ENCODE measurements at regions not wholly inside any gene's neighbourhood (a gene's known extent, or its start where the extent isn't known, plus 50 kb on each side); places are given as distances from the start of the nearest gene placed in this dataset.

DNA sequence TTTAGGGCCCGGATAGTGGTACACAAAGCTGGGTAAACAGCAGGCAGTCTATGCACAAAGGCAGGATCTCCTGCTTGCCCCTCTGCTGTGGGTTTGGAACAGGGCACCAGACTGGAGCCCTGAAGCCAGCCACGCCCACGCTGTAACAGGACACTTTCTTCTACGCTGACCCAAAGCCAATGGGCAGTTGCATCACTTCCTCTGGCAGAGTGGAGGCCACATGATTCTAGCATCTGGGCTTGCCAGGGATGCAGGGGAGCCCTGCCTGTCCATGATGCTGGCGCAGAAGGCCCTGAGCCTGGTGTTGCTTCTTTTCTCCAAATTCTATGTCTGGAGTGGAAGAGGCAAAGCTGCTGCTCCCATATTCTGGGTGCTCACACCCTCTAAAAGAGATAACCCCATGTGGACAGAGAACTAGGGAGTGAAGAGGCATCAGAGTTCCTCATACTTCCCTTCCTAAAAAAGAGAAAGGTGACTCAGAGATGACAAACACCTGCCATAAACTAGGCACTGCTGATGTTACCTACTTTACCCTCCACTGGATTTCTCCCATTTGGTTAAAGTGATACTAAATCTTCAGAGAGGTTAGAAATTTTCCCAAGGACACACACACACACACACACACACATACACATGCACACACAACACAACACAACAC lies 260.3 kb upstream of the KLF4 start:
- no peak for DNase-seq (ENCODE audit: low read depth)

GRCh38 chr9:107744873-107745272 lies 255.3 kb upstream of the KLF4 start:
- DNase-seq (ENCODE audit: low read depth): no peak

- no peak for DNase-seq (ENCODE audit: low read depth)
Observed at GRCh38 chr9:107742531-107743309, 253.2 kb upstream of the KLF4 start.

GRCh38 chr9:107740088-107740980 lies 250.8 kb upstream of the KLF4 start:
- no peak for DNase-seq (ENCODE audit: low read depth)

- DNase-seq (ENCODE audit: low read depth): no peak
Observed at GRCh38 chr9:107739601-107740082, 250.1 kb upstream of the KLF4 start.

GRCh38 chr9:107738789-107739188 lies 249.2 kb upstream of the KLF4 start:
- DNase-seq (ENCODE audit: low read depth): no peak

DNA sequence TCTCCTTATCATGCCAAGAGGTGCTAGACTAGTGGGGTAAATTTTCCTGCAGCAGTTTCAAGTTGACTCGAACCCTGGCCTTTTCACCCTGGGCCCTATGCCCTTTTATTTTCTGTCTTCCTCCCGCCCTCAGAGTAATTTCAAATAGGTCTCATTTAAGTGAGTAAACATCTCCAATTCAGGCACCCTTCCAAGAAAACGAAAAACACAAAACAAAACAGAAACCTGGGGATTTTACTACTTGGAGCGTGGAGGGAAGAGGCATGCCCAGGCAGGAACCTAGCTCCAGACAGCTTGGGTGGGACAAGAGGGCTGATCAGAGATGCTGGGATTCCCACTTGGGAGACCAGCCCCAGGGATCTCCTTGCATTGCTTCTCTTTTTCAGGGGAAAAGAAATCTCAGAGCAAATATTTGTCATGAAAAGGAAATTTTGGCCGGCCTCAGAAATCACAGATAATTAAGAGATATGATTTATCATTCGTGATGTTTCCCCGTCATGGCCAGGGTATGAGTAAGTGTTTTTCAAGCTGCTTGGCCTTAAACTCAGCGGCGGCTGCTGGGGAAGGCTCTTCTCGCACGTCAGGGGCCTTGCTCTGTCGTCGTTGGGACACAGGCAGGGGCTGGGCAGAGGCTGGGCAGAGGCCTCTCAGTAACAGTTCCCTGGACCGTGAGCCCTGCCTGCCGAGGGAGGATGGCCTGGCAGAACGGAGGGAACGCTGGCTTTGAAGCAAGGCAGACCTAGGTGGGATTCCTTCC lies 248.6 kb upstream of the KLF4 start:
- no peak for DNase-seq (ENCODE audit: low read depth)

DNA sequence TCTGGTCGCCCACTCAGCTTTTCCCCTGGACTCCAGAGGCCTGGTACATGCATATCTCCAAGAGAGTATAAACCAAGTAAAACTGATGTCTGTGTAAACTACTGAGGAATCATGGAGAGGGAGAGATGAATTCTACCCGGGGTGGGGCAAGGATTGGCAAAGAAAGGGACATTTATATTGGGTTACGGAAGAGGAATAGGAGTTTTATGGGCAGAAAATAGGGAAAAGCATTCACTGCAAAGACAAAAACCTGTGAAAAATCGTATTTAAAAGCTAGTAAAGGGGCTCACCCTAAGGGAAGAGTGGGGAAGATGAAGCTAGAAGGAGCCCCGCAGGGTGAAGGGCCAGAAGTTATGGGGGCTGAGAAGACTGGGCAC lies 248.0 kb upstream of the KLF4 start:
- DNase-seq (ENCODE audit: low read depth): no peak

GRCh38 chr9:107735821-107736220 lies 246.3 kb upstream of the KLF4 start:
- no peak for DNase-seq (ENCODE audit: low read depth)

DNA sequence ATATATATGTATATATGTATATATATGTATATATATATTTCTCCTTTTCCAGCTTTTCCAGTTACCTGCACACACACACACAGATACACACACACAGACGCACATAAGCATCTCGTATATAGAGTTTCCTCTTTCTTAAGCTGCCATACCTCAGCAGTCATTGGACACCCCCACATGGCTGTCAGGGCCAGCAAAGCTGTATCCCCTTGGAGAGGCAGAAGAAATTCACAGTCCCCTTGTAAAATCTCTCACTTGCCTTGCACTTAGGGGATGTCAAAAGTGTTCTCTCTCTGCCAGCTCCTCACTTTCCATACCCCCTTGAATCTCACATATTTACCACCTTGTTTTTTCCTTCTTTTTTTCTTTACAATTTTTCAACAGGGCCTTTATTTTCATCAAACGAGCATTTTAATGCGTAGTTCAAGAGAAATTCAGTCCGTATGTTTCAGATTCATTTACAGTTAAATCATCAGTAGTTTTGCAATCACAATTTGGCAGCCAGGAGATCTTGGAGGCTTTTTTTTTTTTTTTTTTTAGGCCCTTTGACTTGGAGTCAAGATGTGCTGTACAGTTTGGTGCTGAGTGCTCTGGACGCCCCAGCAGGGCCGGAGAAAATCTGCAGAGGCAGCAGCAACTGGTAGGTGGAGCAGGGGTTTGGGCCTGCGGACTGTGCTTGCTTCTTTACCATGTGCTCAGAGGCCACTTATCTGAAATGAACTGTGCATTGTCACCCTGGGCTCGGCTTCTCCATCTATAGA lies 244.9 kb upstream of the KLF4 start:
- no peak for DNase-seq (ENCODE audit: low read depth)

DNA sequence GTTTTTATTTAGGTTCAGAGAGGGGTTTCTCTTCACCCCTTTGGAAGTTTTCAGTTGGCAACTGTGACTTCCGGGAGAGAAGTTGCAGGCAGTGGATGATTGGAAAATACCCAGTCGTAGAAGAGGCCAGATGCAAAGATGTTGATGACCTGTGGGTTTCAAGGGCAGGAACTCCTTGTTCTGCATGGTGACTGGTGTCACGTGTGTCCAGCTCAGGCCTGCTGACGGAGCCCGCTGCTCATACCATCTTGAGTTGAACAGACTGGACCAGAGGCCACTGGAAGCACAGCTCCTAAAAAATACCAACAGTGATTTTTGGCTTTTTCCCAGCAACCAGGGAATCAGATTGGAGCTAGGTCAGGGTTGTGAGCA lies 243.9 kb upstream of the KLF4 start:
- no peak for DNase-seq (ENCODE audit: low read depth)

DNA sequence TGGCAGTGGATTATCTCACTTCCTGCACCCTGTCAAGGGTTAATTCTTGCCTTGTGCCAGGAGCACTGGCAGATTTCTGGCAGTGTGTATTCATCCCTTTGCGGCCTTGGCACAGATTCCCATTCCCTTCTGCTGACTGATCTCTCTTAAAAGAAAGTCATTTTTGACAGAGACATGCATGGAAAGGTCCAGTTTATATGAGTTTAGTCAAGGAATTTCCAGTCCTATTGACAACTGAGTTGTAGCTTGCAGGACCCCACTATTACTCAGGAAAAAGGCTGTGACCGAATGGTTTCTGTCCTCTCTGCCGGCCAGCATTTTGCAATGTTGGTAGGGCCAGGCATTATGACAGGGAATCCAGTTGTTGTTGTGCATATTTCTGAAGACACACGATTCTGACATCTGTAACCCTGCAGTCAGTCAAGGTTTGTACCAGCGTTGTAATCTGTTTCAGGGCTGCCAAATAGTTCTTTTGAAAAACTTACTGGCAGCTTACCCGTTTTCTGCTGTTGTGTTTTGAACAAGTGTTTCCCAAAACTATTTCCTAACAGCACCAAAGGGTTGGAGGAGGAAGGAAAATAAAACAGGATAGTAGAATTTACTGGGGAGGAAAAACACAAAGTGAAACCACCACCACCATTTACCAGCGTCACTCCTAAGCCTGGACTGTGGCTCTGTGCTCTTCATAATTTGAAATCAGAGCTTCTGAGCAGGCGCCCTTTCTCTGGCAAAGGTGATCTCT lies 243.4 kb upstream of the KLF4 start:
- no peak for DNase-seq (ENCODE audit: low read depth)

GRCh38 chr9:107731115-107731762 lies 241.7 kb upstream of the KLF4 start:
- no peak for DNase-seq (ENCODE audit: low read depth)

GRCh38 chr9:107730666-107731065 lies 241.1 kb upstream of the KLF4 start:
- DNase-seq (ENCODE audit: low read depth): no peak

DNA sequence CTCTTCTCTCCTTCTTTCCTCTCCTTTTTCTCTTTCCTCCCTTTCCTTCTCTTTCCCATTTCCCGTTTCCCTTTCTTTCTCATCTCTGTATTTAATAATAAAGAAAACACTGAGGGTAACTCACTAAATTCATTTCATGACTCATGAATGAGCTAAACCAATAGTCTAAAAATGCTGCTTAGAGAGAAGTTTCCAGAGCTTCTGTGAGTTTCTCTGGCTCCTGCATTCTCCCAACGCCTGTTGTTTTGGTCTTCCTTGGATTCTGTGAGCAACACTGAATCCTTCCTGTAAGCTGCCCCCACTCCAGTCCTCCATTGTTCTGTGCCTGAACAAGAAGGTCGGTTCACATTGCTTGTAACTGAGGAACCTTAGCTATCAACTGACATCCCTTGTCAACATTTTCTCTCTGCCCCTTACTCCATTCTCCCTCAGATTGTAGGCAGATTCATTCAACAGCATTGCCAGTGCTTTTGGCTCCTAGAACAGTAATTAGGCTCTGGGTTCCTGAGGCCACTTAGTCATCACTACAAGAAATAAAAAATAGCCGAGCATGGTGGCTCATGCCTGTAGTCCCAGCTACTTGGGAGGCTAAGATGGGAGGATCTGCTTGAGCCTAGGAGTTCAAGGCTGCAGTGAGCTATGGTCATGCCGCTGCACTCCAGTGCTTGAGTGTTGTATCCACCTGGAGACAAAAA lies 237.7 kb upstream of the KLF4 start:
- no peak for DNase-seq (ENCODE audit: low read depth)

- no peak for DNase-seq (ENCODE audit: low read depth)
Observed at GRCh38 chr9:107723015-107723414, 233.4 kb upstream of the KLF4 start.

- no peak for DNase-seq (ENCODE audit: low read depth)
Observed at GRCh38 chr9:107721705-107722245, 232.2 kb upstream of the KLF4 start.

- DNase-seq (ENCODE audit: low read depth): no peak
Observed at GRCh38 chr9:107720501-107720900, 230.9 kb upstream of the KLF4 start.
